ENCODE measurements at regions not wholly inside any gene's neighbourhood (a gene's known extent, or its start where the extent isn't known, plus 50 kb on each side); places are given as distances from the start of the nearest gene placed in this dataset.

DNA sequence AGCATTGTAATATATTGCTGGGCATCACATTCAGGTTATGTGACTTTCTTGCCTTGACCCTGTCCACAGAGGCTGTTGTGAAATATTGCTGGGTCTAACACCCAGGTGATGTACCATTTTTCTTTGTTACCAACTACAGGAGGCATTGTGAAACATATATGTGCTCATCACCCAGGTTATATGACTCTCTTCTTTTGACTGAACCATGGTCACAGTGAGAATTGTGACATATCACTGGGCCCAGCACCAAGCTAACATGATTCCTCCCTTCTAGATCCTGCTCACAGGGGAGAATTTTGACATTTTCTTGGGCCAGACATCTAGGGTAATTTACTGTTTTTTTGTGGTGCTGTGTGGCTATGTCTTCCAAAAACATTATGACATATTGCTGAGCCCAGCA is 326.7 kb downstream of the RPS4Y2 start:
- Mint-ChIP-seq H3K36me3 (peaks cover 11% of the 10 kb centered on the region), H3K27ac (no peak overlapping the region), H3K4me1 (peaks cover 0 to 3% (median 0%) of the 10 kb centered on the region in 3 donors), H3K9me3 (peaks cover 0 to 3% (median 0%) of the 10 kb centered on the region in 3 donors), H3K27me3 (no peaks in the 10 kb centered on the region), H3K4me3 (no peak overlapping the region)
- no peak for ATAC-seq (replicated peaks in 1 of 4)
- DNase-seq, result no peak
- CTCF ChIA-PET, result no interaction called here
- Histone ChIP-seq H3K4me1 (ENCODE audit: control insufficient read depth in 1 of 2, extremely low read depth in 1 of 2, insufficient read depth in 2 of 2, low read length in 2 of 2) (no peaks in the 10 kb centered on the region), H3K36me3 (ENCODE audit: control insufficient read depth in 2 of 2, extremely low read depth in 1 of 2, insufficient read depth in 1 of 2, low read length in 1 of 2) (no peaks in the 10 kb centered on the region), H3K4me3 (ENCODE audit: control insufficient read depth in 1 of 2, extremely low read depth in 1 of 2, low read length in 1 of 2) (no peak overlapping the region), H3K27ac (ENCODE audit: low read length) (no peak overlapping the region), H3K9me3 (no peaks in the 10 kb centered on the region), H3K27me3 (replicated peaks in 1 of 2; ENCODE audit: control insufficient read depth in 2 of 2, extremely low read depth in 1 of 2, insufficient read depth in 2 of 2, low read length in 1 of 2) (no peaks in the 10 kb centered on the region)
- POLR2A ChIA-PET, result no interaction called here

DNA sequence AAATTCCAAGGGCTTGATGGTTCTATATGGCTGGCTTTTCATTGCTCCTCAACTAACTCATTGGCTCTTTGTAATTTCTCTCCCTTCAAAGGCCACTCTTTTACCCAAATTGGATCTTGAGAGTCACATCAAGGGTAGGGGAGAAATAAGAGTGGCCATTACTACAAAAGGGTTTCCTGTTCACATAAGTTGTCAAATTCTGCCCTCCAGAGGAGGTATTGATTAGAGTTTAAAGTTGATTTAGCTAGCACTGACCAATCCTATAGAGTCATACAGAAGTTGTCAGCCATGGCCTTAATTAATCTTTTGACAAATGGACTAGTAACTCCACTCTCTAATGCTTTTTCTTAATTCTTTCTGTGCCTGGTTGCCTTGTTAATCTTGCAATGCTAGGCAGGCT is 336.0 kb downstream of the RPS4Y2 start:
- Histone ChIP-seq H3K9me3 (no peaks in the 10 kb centered on the region), H3K27ac (ENCODE audit: low read length) (no peak overlapping the region), H3K4me1 (ENCODE audit: control insufficient read depth in 1 of 2, extremely low read depth in 1 of 2, insufficient read depth in 2 of 2, low read length in 2 of 2) (no peaks in the 10 kb centered on the region), H3K4me3 (ENCODE audit: control insufficient read depth in 1 of 2, extremely low read depth in 1 of 2, low read length in 1 of 2) (no peak overlapping the region), H3K36me3 (ENCODE audit: control insufficient read depth in 2 of 2, extremely low read depth in 1 of 2, insufficient read depth in 1 of 2, low read length in 1 of 2) (no peaks in the 10 kb centered on the region), H3K27me3 (replicated peaks in 1 of 2; ENCODE audit: control insufficient read depth in 2 of 2, extremely low read depth in 1 of 2, insufficient read depth in 2 of 2, low read length in 1 of 2) (no peaks in the 10 kb centered on the region)
- Mint-ChIP-seq H3K9me3 (peaks cover 0 to 4% (median 0%) of the 10 kb centered on the region in 3 donors), H3K36me3 (peaks cover 5% of the 10 kb centered on the region), H3K27ac (no peak overlapping the region), H3K4me3 (no peak overlapping the region), H3K4me1 (no peaks in the 10 kb centered on the region), H3K27me3 (no peaks in the 10 kb centered on the region)
- ChIA-PET POLR2A (no interaction called here), CTCF (no interaction called here)
- DNase-seq (peak in 1 of 35 experiments; percentile 15), ATAC-seq (replicated peaks in 1 of 4) (no peak)

DNA sequence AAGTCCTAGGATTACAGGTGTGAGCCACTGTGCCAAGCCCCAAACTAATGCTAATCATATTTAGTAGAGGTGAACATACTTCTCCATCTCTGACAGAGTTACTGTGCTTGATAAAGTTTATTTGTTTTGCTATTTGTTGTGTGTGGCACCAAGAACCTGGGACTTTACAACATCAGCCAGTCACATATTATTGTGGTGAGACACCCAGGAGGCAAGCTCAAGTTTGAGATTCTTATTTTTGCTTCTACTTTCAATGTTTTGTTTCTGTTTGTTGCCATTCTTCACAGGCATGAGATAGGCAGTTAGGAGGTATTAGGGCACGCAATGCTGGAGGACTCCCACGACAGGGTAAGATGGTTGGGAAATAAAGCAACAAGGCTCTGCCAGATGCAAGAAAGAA is 346.6 kb downstream of the RPS4Y2 start:
- no CpG with 5 or more reads among the region's 2 CpGs for WGBS (ENCODE audit: insufficient coverage)
- no peak overlapping the region for H3K27ac ChIP-seq (ENCODE audit: low read length)
- no peaks in the 10 kb centered on the region for H3K27me3 ChIP-seq (replicated peaks in 1 of 2; ENCODE audit: control insufficient read depth in 2 of 2, extremely low read depth in 1 of 2, insufficient read depth in 2 of 2, low read length in 1 of 2)
- ChIA-PET CTCF (no interaction called here), POLR2A (no interaction called here)
- no peaks in the 10 kb centered on the region for H3K27me3 Mint-ChIP-seq
- no peaks in the 10 kb centered on the region for H3K9me3 Mint-ChIP-seq
- peak overlapping the region in 1 of 3 donors; percentile 13 for H3K4me3 Mint-ChIP-seq
- DNase-seq (no peak), ATAC-seq (replicated peaks in 1 of 4) (no peak)
- H3K4me3 ChIP-seq (ENCODE audit: control insufficient read depth in 1 of 2, extremely low read depth in 1 of 2, low read length in 1 of 2), result no peak overlapping the region
- peak overlapping the region in 1 of 2 donors; percentile 9 for H3K27ac Mint-ChIP-seq
- no peaks in the 10 kb centered on the region for H3K9me3 ChIP-seq
- no peaks in the 10 kb centered on the region for H3K36me3 ChIP-seq (ENCODE audit: control insufficient read depth in 2 of 2, extremely low read depth in 1 of 2, insufficient read depth in 1 of 2, low read length in 1 of 2)
- no peaks in the 10 kb centered on the region for H3K4me1 ChIP-seq (ENCODE audit: control insufficient read depth in 1 of 2, extremely low read depth in 1 of 2, insufficient read depth in 2 of 2, low read length in 2 of 2)
- H3K36me3 Mint-ChIP-seq, result no peaks in the 10 kb centered on the region
- H3K4me1 Mint-ChIP-seq, result peaks cover 0 to 25% (median 0%) of the 10 kb centered on the region in 3 donors

DNA sequence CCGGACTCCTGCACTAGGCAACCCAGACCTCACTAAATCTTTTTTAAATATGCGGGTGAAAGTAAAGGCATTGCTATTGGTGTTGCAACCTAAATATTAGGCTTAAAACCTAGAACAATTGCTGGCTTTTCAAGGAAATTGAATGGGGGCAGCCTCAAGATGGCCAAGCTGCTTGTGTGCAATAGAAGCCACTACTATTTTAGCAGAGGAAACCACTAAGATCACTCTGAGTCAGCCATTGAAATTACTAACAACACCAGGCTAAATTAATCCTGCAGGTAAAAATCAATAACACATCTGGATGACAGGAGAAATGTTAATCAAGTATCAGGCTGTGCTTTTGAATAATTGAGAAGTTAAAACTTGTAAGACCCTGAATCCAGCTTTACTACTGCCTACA is 348.0 kb downstream of the RPS4Y2 start:
- ATAC-seq (replicated peaks in 1 of 4) (no peak), DNase-seq (no peak)
- Histone ChIP-seq H3K36me3 (ENCODE audit: control insufficient read depth in 2 of 2, extremely low read depth in 1 of 2, insufficient read depth in 1 of 2, low read length in 1 of 2) (no peaks in the 10 kb centered on the region), H3K4me3 (ENCODE audit: control insufficient read depth in 1 of 2, extremely low read depth in 1 of 2, low read length in 1 of 2) (no peak overlapping the region), H3K4me1 (ENCODE audit: control insufficient read depth in 1 of 2, extremely low read depth in 1 of 2, insufficient read depth in 2 of 2, low read length in 2 of 2) (no peaks in the 10 kb centered on the region), H3K27ac (ENCODE audit: low read length) (no peak overlapping the region), H3K27me3 (replicated peaks in 1 of 2; ENCODE audit: control insufficient read depth in 2 of 2, extremely low read depth in 1 of 2, insufficient read depth in 2 of 2, low read length in 1 of 2) (no peaks in the 10 kb centered on the region), H3K9me3 (no peaks in the 10 kb centered on the region)
- Mint-ChIP-seq H3K27me3 (no peaks in the 10 kb centered on the region), H3K9me3 (no peaks in the 10 kb centered on the region), H3K4me3 (no peak overlapping the region), H3K36me3 (no peaks in the 10 kb centered on the region), H3K27ac (no peak overlapping the region), H3K4me1 (peaks cover 0 to 27% (median 0%) of the 10 kb centered on the region in 3 donors)
- POLR2A ChIA-PET, result no interaction called here
- WGBS (ENCODE audit: insufficient coverage), result no CpG with 5 or more reads among the region's 2 CpGs
- CTCF ChIA-PET, result no interaction called here

DNA sequence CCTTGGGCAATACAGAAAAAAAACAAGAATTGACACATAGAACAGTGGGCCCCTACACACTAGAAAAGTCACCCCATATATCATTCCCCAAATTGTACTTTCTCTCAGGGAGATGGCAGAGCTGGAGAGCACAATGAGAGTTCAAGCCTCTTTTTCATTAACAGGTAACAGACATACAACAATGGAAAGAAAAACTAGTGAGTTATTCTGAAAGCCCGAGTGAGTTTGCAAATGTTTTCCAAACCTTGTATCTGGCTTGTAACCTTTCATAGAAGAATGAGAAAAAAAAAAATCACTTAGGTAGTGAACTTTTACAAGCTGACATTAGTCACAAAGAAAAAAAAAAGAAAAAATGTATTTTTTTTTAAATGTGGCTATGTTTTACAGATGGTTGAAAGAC is 349.6 kb downstream of the RPS4Y2 start:
- Mint-ChIP-seq H3K27me3 (no peaks in the 10 kb centered on the region), H3K4me1 (peaks cover 0 to 38% (median 0%) of the 10 kb centered on the region in 3 donors), H3K36me3 (no peaks in the 10 kb centered on the region), H3K27ac (peak overlapping the region in 1 of 2 donors; percentile 21), H3K9me3 (no peaks in the 10 kb centered on the region), H3K4me3 (no peak overlapping the region)
- Histone ChIP-seq H3K27ac (ENCODE audit: low read length) (no peak overlapping the region), H3K27me3 (replicated peaks in 1 of 2; ENCODE audit: control insufficient read depth in 2 of 2, extremely low read depth in 1 of 2, insufficient read depth in 2 of 2, low read length in 1 of 2) (no peaks in the 10 kb centered on the region), H3K36me3 (ENCODE audit: control insufficient read depth in 2 of 2, extremely low read depth in 1 of 2, insufficient read depth in 1 of 2, low read length in 1 of 2) (no peaks in the 10 kb centered on the region), H3K9me3 (no peaks in the 10 kb centered on the region), H3K4me1 (ENCODE audit: control insufficient read depth in 1 of 2, extremely low read depth in 1 of 2, insufficient read depth in 2 of 2, low read length in 2 of 2) (no peaks in the 10 kb centered on the region), H3K4me3 (ENCODE audit: control insufficient read depth in 1 of 2, extremely low read depth in 1 of 2, low read length in 1 of 2) (no peak overlapping the region)
- CTCF ChIA-PET, result no interaction called here
- DNase-seq, result no peak
- POLR2A ChIA-PET, result no interaction called here
- no peak for ATAC-seq (replicated peaks in 1 of 4)
- no CpG with 5 or more reads among the region's 1 CpG for WGBS (ENCODE audit: insufficient coverage)

DNA sequence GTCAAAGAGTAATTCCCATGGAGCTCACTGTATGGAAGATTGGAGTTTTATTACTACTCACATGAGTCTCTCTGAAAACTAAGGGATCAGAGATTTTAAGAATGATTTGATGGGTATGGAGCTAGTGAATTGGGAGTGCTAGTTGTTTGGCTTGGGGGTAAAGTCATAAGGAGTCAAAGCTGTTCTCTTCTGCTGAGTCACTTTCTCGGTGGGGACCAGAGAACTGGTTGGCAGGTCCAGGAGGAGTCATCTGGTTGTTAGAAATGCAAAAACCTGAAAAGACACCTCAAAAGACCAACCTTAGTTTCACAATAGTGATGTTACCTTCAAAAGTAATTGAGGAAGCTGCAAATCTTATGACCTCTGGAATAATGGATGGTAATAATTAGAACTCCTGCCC is 355.4 kb downstream of the RPS4Y2 start:
- peaks cover 0 to 20% (median 0%) of the 10 kb centered on the region in 3 donors for H3K4me1 Mint-ChIP-seq
- H3K27ac Mint-ChIP-seq, result no peak overlapping the region
- Histone ChIP-seq H3K27ac (ENCODE audit: low read length) (no peak overlapping the region), H3K9me3 (no peaks in the 10 kb centered on the region), H3K27me3 (replicated peaks in 1 of 2; ENCODE audit: control insufficient read depth in 2 of 2, extremely low read depth in 1 of 2, insufficient read depth in 2 of 2, low read length in 1 of 2) (no peaks in the 10 kb centered on the region), H3K36me3 (ENCODE audit: control insufficient read depth in 2 of 2, extremely low read depth in 1 of 2, insufficient read depth in 1 of 2, low read length in 1 of 2) (no peaks in the 10 kb centered on the region), H3K4me3 (ENCODE audit: control insufficient read depth in 1 of 2, extremely low read depth in 1 of 2, low read length in 1 of 2) (no peak overlapping the region), H3K4me1 (ENCODE audit: control insufficient read depth in 1 of 2, extremely low read depth in 1 of 2, insufficient read depth in 2 of 2, low read length in 2 of 2) (no peaks in the 10 kb centered on the region)
- POLR2A ChIA-PET, result no interaction called here
- H3K36me3 Mint-ChIP-seq, result no peaks in the 10 kb centered on the region
- ATAC-seq (replicated peaks in 1 of 4) (no peak), DNase-seq (no peak)
- H3K4me3 Mint-ChIP-seq, result no peak overlapping the region
- H3K9me3 Mint-ChIP-seq, result peaks cover 0 to 11% (median 0%) of the 10 kb centered on the region in 3 donors
- WGBS (ENCODE audit: insufficient coverage), result no CpG with 5 or more reads among the region's 1 CpG
- no peaks in the 10 kb centered on the region for H3K27me3 Mint-ChIP-seq
- CTCF ChIA-PET, result no interaction called here

DNA sequence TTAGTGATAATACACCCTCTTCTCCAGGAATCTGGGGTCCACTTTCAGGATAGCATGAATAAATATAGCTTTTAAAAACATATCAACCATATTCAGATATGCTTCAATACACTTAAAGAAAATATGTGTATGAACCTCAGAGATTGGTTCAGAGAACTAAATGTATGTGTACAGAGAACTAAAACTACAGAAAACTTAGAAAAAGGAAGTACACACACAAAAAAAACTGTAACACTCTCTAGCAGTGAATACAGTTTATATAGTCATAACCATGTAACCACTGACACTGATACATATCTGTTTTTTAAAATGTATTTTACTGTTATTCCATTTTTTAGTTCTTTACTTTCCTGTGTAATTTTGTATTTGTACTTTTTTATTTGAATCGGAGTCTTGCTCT is 365.2 kb downstream of the RPS4Y2 start:
- ChIA-PET POLR2A (interaction anchor here in 1 of 2 donors (0.7 kb wide), 1 partner anchor 514 kb away, joined by 3 read pairs; no protein-coding TSS in a partner anchor), CTCF (no interaction called here)
- Mint-ChIP-seq H3K27ac (no peak overlapping the region), H3K9me3 (peaks cover 0 to 6% (median 0%) of the 10 kb centered on the region in 3 donors), H3K36me3 (no peaks in the 10 kb centered on the region), H3K27me3 (no peaks in the 10 kb centered on the region), H3K4me3 (no peak overlapping the region), H3K4me1 (peaks cover 0 to 7% (median 0%) of the 10 kb centered on the region in 3 donors)
- ATAC-seq (replicated peaks in 1 of 4), result no peak
- no peak for DNase-seq
- no peak overlapping the region for H3K4me3 ChIP-seq (ENCODE audit: control insufficient read depth in 1 of 2, extremely low read depth in 1 of 2, low read length in 1 of 2)
- no peaks in the 10 kb centered on the region for H3K36me3 ChIP-seq (ENCODE audit: control insufficient read depth in 2 of 2, extremely low read depth in 1 of 2, insufficient read depth in 1 of 2, low read length in 1 of 2)
- no peaks in the 10 kb centered on the region for H3K4me1 ChIP-seq (ENCODE audit: control insufficient read depth in 1 of 2, extremely low read depth in 1 of 2, insufficient read depth in 2 of 2, low read length in 2 of 2)
- no peaks in the 10 kb centered on the region for H3K27me3 ChIP-seq (replicated peaks in 1 of 2; ENCODE audit: control insufficient read depth in 2 of 2, extremely low read depth in 1 of 2, insufficient read depth in 2 of 2, low read length in 1 of 2)
- H3K9me3 ChIP-seq, result no peaks in the 10 kb centered on the region
- WGBS (ENCODE audit: insufficient coverage), result no CpG with 5 or more reads among the region's 1 CpG
- no peak overlapping the region for H3K27ac ChIP-seq (ENCODE audit: low read length)

Measured in T-cell (primary cell).